ENCODE measurements at regions not wholly inside any gene's neighbourhood (a gene's known extent, or its start where the extent isn't known, plus 50 kb on each side); places are given as distances from the start of the nearest gene placed in this dataset.

DNA sequence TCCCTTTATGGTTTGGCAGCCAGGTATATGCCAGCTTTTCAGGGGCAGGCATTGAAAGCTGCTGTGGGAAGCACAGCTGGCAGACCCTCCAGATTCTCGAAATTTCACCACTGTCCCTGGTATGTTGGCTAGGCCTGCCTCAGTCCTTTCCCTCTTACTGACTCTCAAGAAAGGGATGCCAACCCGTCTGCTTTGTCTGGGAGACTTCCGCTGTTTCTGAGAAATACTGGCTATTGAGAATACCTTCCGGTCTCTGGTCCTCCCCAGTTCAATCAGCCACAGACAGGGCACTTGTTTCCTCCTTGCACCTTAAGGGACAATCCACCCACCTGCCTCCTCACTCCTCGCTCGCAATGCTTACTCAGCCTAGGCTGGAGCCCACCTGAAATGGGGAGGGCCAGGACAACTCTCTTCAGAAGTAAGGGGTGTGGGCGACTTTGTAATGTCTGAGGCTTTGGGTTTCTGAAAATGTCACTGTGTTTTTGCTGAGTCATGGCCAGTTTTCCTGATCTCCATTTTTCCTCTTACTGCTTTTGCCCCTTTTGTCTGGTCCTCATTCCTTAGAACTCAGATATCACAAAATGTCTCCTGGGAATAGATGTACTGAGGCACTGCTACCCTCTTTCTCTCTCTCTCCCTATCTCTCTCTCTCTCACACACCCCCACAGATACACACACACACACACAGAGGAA lies 571.1 kb downstream of the TNS1 start:
- TF ChIP-seq CTCF (IDR thresholded peaks at IDR 0.05; ENCODE audit: borderline replicate concordance, extremely low read depth, low read length, poor library complexity, severe bottlenecking) (no peak), EZH2 (IDR thresholded peaks at IDR 0.05; ENCODE audit: borderline replicate concordance, low read depth, low read length, severe bottlenecking) (no peak)
